ENCODE measurements at regions not wholly inside any gene's neighbourhood (a gene's known extent, or its start where the extent isn't known, plus 50 kb on each side); places are given as distances from the start of the nearest gene placed in this dataset.
"Not testable (repeated sequence)": the region's sequence is repeated elsewhere in the genome, so short reads cannot be mapped to it uniquely, and the experiment has no call there.

DNA sequence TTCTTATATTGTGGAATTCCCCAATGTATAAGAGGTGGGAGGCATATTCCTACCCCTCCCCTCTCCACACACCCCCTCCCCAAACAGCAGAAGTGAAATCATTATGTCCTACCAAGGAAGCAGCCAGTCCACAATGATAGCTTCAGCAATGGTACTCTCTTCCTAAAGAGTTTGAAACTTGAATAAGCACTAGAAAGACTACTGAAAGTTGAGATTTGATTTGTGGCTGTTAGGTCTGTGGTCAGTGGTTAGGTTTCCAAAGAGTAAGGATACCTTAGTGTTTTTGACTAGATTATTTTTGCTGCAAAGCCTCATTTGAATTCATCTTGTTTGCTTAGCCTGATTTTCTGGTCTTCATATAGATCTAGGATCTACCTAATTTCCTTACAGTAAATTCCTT is 242.2 kb downstream of the DKK2 start:
- no peak overlapping the region for H3K27ac ChIP-seq
- no peak overlapping the region for H3K27ac Mint-ChIP-seq
- TF ChIP-seq, protein P1, sequence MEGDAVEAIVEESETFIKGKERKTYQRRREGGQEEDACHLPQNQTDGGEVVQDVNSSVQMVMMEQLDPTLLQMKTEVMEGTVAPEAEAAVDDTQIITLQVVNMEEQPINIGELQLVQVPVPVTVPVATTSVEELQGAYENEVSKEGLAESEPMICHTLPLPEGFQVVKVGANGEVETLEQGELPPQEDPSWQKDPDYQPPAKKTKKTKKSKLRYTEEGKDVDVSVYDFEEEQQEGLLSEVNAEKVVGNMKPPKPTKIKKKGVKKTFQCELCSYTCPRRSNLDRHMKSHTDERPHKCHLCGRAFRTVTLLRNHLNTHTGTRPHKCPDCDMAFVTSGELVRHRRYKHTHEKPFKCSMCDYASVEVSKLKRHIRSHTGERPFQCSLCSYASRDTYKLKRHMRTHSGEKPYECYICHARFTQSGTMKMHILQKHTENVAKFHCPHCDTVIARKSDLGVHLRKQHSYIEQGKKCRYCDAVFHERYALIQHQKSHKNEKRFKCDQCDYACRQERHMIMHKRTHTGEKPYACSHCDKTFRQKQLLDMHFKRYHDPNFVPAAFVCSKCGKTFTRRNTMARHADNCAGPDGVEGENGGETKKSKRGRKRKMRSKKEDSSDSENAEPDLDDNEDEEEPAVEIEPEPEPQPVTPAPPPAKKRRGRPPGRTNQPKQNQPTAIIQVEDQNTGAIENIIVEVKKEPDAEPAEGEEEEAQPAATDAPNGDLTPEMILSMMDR (IDR thresholded peaks at IDR 0.05), result no peak
- no peak for TF ChIP-seq EZH2 (IDR thresholded peaks at IDR 0.05)
- TF ChIP-seq EZH2phosphoT487 (IDR thresholded peaks at IDR 0.05), result no peak
- no peaks in the 10 kb centered on the region for H3F3A ChIP-seq (ENCODE audit: low read depth)
- no peaks in the 10 kb centered on the region for H3K79me2 ChIP-seq (ENCODE audit: low read depth)
- H3K4me3 ChIP-seq, result no peak overlapping the region
- no peaks in the 10 kb centered on the region for H3K36me3 Mint-ChIP-seq
- no peak overlapping the region for H2AFZ ChIP-seq (replicated peaks)
- no peak for DNase-seq (ENCODE audit: low spot score)
- H3K9me3 ChIP-seq (ENCODE audit: low read depth), result no peaks in the 10 kb centered on the region
- peaks cover 2% of the 10 kb centered on the region for H3K27me3 Mint-ChIP-seq (ENCODE audit: insufficient read depth, low read depth)
- no peaks in the 10 kb centered on the region for H3K36me3 ChIP-seq
- H3K4me1 ChIP-seq, result no peaks in the 10 kb centered on the region
- H3K4me2 ChIP-seq, result no peak overlapping the region
- no peaks in the 10 kb centered on the region for H4K20me1 ChIP-seq (ENCODE audit: low read depth)
- no peaks in the 10 kb centered on the region for H3K27me3 ChIP-seq
- no peaks in the 10 kb centered on the region for H3K9me3 Mint-ChIP-seq
- no peaks in the 10 kb centered on the region for H3K4me1 Mint-ChIP-seq
- no peak overlapping the region for H3K9ac ChIP-seq
- H3K4me3 Mint-ChIP-seq, result no peak overlapping the region

GRCh38 chr4:106775636-106776035 is 260.5 kb downstream of the DKK2 start:
- Mint-ChIP-seq H3K9me3 (no peaks in the 10 kb centered on the region), H3K4me3 (no peak overlapping the region)
- DNase-seq (ENCODE audit: low spot score), result no peak

DNA sequence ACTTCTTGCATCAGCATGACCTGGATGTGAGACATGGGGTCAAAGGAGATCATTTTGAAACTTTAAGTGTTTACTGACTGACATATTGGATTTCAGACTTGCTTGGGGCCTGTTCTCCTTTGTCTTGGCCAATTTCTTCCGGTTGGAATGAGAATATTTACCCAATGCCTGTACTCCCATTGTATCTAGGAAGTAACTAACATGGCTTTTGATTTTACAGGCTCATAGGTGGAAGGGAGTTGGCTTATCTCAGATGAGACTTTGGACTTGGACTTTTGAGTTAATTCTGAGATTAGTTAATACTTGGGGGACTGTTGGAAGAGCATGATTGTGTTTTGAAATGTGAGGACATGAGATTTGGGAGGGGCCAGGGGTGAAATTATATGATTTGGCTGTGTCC is 262.1 kb downstream of the DKK2 start:
- not testable (repeated sequence) for H3K4me2 ChIP-seq

More at GRCh38 chr4:106775636-106776035, 260.5 kb downstream of the DKK2 start:
- Histone ChIP-seq H3K36me3 (no peaks in the 10 kb centered on the region), H3K27me3 (no peaks in the 10 kb centered on the region), H3K9me3 (ENCODE audit: low read depth) (no peaks in the 10 kb centered on the region), H3K27ac (no peak overlapping the region), H4K20me1 (ENCODE audit: low read depth) (no peaks in the 10 kb centered on the region), H3F3A (ENCODE audit: low read depth) (no peaks in the 10 kb centered on the region), H3K79me2 (ENCODE audit: low read depth) (no peaks in the 10 kb centered on the region), H3K4me1 (no peaks in the 10 kb centered on the region), H3K9ac (no peak overlapping the region), H2AFZ (replicated peaks) (no peak overlapping the region), H3K4me2 (no peak overlapping the region), H3K4me3 (no peak overlapping the region)
- no peaks in the 10 kb centered on the region for H3K27me3 Mint-ChIP-seq (ENCODE audit: insufficient read depth, low read depth)
- no peaks in the 10 kb centered on the region for H3K4me1 Mint-ChIP-seq
- H3K36me3 Mint-ChIP-seq, result no peaks in the 10 kb centered on the region
- no peak overlapping the region for H3K27ac Mint-ChIP-seq
- TF ChIP-seq, protein P1 (IDR thresholded peaks at IDR 0.05), result no peak
- TF ChIP-seq EZH2 (IDR thresholded peaks at IDR 0.05), result no peak
- TF ChIP-seq EZH2phosphoT487 (IDR thresholded peaks at IDR 0.05), result no peak

GRCh38 chr4:106773076-106773905 is 262.8 kb downstream of the DKK2 start:
- Histone ChIP-seq H3K4me2 (no peak overlapping the region), H3K4me1 (no peaks in the 10 kb centered on the region), H3K36me3 (no peaks in the 10 kb centered on the region), H3K9me3 (ENCODE audit: low read depth) (no peaks in the 10 kb centered on the region), H3K27ac (no peak overlapping the region), H4K20me1 (ENCODE audit: low read depth) (no peaks in the 10 kb centered on the region), H3K4me3 (no peak overlapping the region), H3K9ac (no peak overlapping the region), H3F3A (ENCODE audit: low read depth) (no peaks in the 10 kb centered on the region), H3K27me3 (no peaks in the 10 kb centered on the region), H3K79me2 (ENCODE audit: low read depth) (no peaks in the 10 kb centered on the region), H2AFZ (replicated peaks) (no peak overlapping the region)
- no peak for DNase-seq (ENCODE audit: low spot score)
- TF ChIP-seq EZH2 (IDR thresholded peaks at IDR 0.05) (no peak), EZH2phosphoT487 (IDR thresholded peaks at IDR 0.05) (no peak)
- TF ChIP-seq, protein P1 (IDR thresholded peaks at IDR 0.05), result no peak
- Mint-ChIP-seq H3K9me3 (no peaks in the 10 kb centered on the region), H3K4me3 (no peak overlapping the region), H3K27me3 (ENCODE audit: insufficient read depth, low read depth) (no peaks in the 10 kb centered on the region), H3K4me1 (no peaks in the 10 kb centered on the region), H3K36me3 (no peaks in the 10 kb centered on the region), H3K27ac (no peak overlapping the region)

More for the DNA sequence above, 262.1 kb downstream of the DKK2 start:
- not testable (repeated sequence) for H3K27me3 Mint-ChIP-seq (ENCODE audit: insufficient read depth, low read depth); H3K9ac ChIP-seq; H3F3A ChIP-seq (ENCODE audit: low read depth); H3K4me1 ChIP-seq; H3K9me3 ChIP-seq (ENCODE audit: low read depth); DNase-seq (ENCODE audit: low spot score); H3K27me3 ChIP-seq; H3K9me3 Mint-ChIP-seq; H2AFZ ChIP-seq (replicated peaks); H3K4me3 ChIP-seq; H3K4me1 Mint-ChIP-seq; H3K36me3 Mint-ChIP-seq; H3K79me2 ChIP-seq (ENCODE audit: low read depth); H3K36me3 ChIP-seq; H3K27ac ChIP-seq; H4K20me1 ChIP-seq (ENCODE audit: low read depth); H3K4me3 Mint-ChIP-seq; H3K27ac Mint-ChIP-seq

Measured in neural progenitor cell (in vitro differentiated cells).